HUES48 (cell line): ENCODE measurements at regions not wholly inside any gene's neighbourhood (a gene's known extent, or its start where the extent isn't known, plus 50 kb on each side); places are given as distances from the start of the nearest gene placed in this dataset.

ENCODE experiments used
- H3K27ac ChIP-seq: one replicate; pipeline ENCODE4 v1.7.0; 2013; ENCODE audit warnings: low read depth, low read length, inconsistent platforms
- H3K27me3 ChIP-seq: 2 replicates; pipeline ENCODE4 v1.6.1; 2013; ENCODE audit warnings: mild to moderate bottlenecking, low read length; ENCODE audit not compliant: control insufficient read depth, insufficient read depth
- H3K36me3 ChIP-seq: 2 replicates; pipeline ENCODE4 v1.6.1; 2013; ENCODE audit warnings: low read length; ENCODE audit not compliant: control insufficient read depth, insufficient read depth
- H3K4me1 ChIP-seq: 2 replicates; pipeline ENCODE4 v1.6.1; 2013; ENCODE audit warnings: mild to moderate bottlenecking, low read length; ENCODE audit not compliant: control insufficient read depth, insufficient read depth
- H3K4me3 ChIP-seq: 2 replicates; pipeline ENCODE4 v1.5.1; 2013; ENCODE audit warnings: mild to moderate bottlenecking, low read depth, low read length
- H3K9ac ChIP-seq: 2 replicates; pipeline ENCODE4 v1.6.1; 2013; ENCODE audit warnings: mild to moderate bottlenecking, low read depth, low read length, moderate library complexity
- H3K9me3 ChIP-seq: 2 replicates; pipeline ENCODE4 v1.6.1; 2013; ENCODE audit warnings: low read length; ENCODE audit not compliant: control insufficient read depth, insufficient read depth

- no peaks in the 10 kb centered on the region for H3K27me3 ChIP-seq
These were observed 324.7 kb upstream of the JARID2 start for GRCh38 chr6:14921170-14921569.

DNA sequence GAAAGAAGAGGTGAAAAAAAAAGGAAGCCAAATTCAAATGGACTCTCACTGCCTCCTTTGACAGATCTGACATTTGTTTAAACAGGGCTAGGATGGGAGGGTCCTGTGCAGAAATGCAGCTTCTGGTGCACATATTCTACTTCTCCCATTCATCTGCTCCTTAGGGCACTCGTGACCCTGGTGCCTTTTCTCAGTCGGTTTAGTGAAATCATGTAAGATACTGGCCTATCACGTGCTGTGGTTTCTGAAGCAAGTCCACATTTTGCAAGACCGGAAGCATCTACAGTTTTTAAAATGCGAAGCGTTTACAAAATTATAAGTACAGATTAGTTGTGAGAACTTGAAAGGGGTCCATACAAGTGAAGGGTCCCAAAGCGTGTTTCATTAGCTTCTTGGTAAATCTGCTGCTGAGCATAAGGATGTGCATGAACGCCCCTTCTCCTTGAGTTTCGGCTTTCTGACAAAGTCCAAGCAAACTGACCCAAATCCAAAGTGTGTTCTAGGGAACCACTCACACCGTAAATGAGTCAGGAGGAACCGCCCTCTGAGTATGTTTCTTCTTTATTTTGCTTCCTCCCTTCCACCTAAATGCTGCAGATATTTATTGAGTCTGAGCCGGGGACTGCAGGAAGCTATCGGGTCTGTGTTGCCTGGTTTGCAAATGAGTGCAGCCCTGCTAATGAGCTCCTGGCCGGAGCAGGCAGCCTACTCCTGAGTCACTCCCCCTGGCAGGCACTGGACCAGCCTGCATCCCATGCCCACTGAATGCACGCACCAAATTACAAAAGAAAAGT, 323.8 kb upstream of the JARID2 start:
- H3K4me3 ChIP-seq, result no peak overlapping the region
- no peak overlapping the region for H3K9ac ChIP-seq
- H3K4me1 ChIP-seq, result peaks cover 32% of the 10 kb centered on the region
- H3K27ac ChIP-seq, result no peak overlapping the region
- no peaks in the 10 kb centered on the region for H3K9me3 ChIP-seq
- no peaks in the 10 kb centered on the region for H3K27me3 ChIP-seq
- H3K36me3 ChIP-seq, result no peaks in the 10 kb centered on the region

More at GRCh38 chr6:14921170-14921569, 324.7 kb upstream of the JARID2 start:
- no peak overlapping the region for H3K9ac ChIP-seq
- no peak overlapping the region for H3K4me3 ChIP-seq
- H3K4me1 ChIP-seq, result peaks cover 32% of the 10 kb centered on the region
- H3K36me3 ChIP-seq, result no peaks in the 10 kb centered on the region
- no peaks in the 10 kb centered on the region for H3K9me3 ChIP-seq
- H3K27ac ChIP-seq, result no peak overlapping the region

DNA sequence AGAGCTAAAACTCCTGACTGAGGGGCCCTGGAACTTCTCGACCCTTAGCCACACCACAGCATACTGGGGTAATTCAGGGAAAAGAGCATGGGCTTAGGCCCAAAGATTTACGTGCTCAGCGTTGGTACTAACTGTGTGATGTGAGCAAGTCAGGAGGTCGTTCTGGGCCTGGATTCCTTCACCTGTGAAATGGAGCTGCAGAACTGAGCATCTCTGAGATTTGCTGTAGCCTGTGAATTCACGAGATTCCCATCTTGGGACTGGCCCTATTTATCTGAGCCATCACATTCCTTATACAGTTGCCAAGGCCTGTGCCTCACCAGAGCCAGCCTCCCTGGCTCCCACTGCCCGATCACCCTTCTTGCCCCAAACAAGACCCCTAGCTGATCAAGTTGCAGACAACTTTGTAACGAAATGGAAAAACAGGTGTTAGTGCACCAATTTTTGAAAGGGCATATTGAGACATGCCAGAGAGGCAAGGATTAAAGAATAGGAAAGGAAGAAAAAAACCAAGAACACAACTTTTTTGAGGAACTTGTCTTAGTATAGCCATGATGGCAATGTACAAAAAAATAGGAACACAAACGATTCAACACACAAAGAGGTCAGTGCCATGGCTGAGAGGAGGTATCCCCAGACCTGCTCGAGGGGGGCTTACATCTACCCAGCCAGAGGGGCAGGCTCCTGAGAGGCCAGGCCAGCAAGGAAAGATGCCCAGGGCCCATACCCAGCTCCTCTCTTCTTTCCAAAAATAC, 323.0 kb upstream of the JARID2 start:
- Histone ChIP-seq H3K4me3 (no peak overlapping the region), H3K4me1 (peaks cover 32% of the 10 kb centered on the region), H3K27me3 (no peaks in the 10 kb centered on the region), H3K9ac (no peak overlapping the region), H3K36me3 (no peaks in the 10 kb centered on the region), H3K27ac (no peak overlapping the region), H3K9me3 (no peaks in the 10 kb centered on the region)

- Histone ChIP-seq H3K36me3 (no peaks in the 10 kb centered on the region), H3K27me3 (no peaks in the 10 kb centered on the region), H3K9me3 (no peaks in the 10 kb centered on the region), H3K9ac (no peak overlapping the region), H3K4me1 (peaks cover 32% of the 10 kb centered on the region), H3K4me3 (no peak overlapping the region), H3K27ac (no peak overlapping the region)
These were observed 321.5 kb upstream of the JARID2 start for GRCh38 chr6:14924126-14925024.

- Histone ChIP-seq H3K36me3 (no peaks in the 10 kb centered on the region), H3K4me3 (no peak overlapping the region), H3K9ac (no peak overlapping the region), H3K4me1 (peaks cover 32% of the 10 kb centered on the region), H3K27me3 (no peaks in the 10 kb centered on the region), H3K9me3 (no peaks in the 10 kb centered on the region), H3K27ac (no peak overlapping the region)
These were observed 320.7 kb upstream of the JARID2 start for GRCh38 chr6:14925025-14925698.

- peaks cover 32% of the 10 kb centered on the region for H3K4me1 ChIP-seq
These were observed 320.2 kb upstream of the JARID2 start for GRCh38 chr6:14925699-14926026.

DNA sequence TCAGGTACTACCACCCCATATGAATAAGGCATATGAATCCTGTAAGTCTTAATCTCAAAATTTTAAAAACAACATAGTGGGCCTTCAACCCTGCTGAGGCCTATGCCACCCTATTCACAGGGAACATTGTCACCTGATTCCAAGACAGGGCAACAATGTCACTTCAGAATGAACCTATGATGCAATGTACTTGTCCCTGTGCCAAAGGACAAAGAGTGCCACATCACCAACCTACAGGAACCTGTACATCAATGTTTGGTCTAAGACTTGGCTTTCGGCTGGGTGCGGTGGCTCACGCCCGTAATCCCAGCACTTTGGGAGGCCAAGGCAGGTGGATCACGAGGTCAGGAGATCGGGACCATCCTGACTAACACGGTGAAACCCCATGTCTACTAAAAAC, 318.5 kb upstream of the JARID2 start:
- Histone ChIP-seq H3K4me3 (no peak overlapping the region), H3K4me1 (peaks cover 20% of the 10 kb centered on the region), H3K9me3 (no peaks in the 10 kb centered on the region), H3K36me3 (no peaks in the 10 kb centered on the region), H3K27ac (no peak overlapping the region), H3K27me3 (no peaks in the 10 kb centered on the region), H3K9ac (no peak overlapping the region)

More at GRCh38 chr6:14925699-14926026, 320.2 kb upstream of the JARID2 start:
- no peak overlapping the region for H3K4me3 ChIP-seq
- H3K9me3 ChIP-seq, result no peaks in the 10 kb centered on the region
- H3K36me3 ChIP-seq, result no peaks in the 10 kb centered on the region
- no peak overlapping the region for H3K9ac ChIP-seq
- H3K27me3 ChIP-seq, result no peaks in the 10 kb centered on the region
- H3K27ac ChIP-seq, result no peak overlapping the region

GRCh38 chr6:14929291-14929690, 316.6 kb upstream of the JARID2 start:
- Histone ChIP-seq H3K4me1 (peaks cover 20% of the 10 kb centered on the region; the same call in 1 of the 2 replicates), H3K27ac (no peak overlapping the region), H3K27me3 (no peaks in the 10 kb centered on the region), H3K9ac (no peak overlapping the region), H3K9me3 (no peaks in the 10 kb centered on the region), H3K36me3 (no peaks in the 10 kb centered on the region), H3K4me3 (no peak overlapping the region)

- H3K27ac ChIP-seq, result no peak overlapping the region
- H3K4me3 ChIP-seq, result no peak overlapping the region
- H3K9me3 ChIP-seq, result no peaks in the 10 kb centered on the region
- no peaks in the 10 kb centered on the region for H3K27me3 ChIP-seq
- peaks cover 11% of the 10 kb centered on the region; the same call in 1 of the 2 replicates for H3K4me1 ChIP-seq
- no peaks in the 10 kb centered on the region for H3K36me3 ChIP-seq
- no peak overlapping the region for H3K9ac ChIP-seq
These were observed 315.4 kb upstream of the JARID2 start for GRCh38 chr6:14930366-14930989.
